Astrocyte (in vitro differentiated cells and primary cell): ENCODE measurements at regions not wholly inside any gene's neighbourhood (a gene's known extent, or its start where the extent isn't known, plus 50 kb on each side); places are given as distances from the start of the nearest gene placed in this dataset.

Experiments used
- CTCF ChIP-seq: IDR thresholded peaks from 2 replicates; pipeline ENCODE4 v1.5.1; 2011; ENCODE audit warnings: low read depth, mild to moderate bottlenecking, inconsistent platforms, low read length, moderate library complexity; ENCODE audit not compliant: insufficient read depth
- EZH2 ChIP-seq: IDR thresholded peaks from 2 replicates; pipeline ENCODE4 v1.6.1; 2012; ENCODE audit warnings: mild to moderate bottlenecking, low read length, inconsistent platforms; ENCODE audit not compliant: insufficient read depth

DNA sequence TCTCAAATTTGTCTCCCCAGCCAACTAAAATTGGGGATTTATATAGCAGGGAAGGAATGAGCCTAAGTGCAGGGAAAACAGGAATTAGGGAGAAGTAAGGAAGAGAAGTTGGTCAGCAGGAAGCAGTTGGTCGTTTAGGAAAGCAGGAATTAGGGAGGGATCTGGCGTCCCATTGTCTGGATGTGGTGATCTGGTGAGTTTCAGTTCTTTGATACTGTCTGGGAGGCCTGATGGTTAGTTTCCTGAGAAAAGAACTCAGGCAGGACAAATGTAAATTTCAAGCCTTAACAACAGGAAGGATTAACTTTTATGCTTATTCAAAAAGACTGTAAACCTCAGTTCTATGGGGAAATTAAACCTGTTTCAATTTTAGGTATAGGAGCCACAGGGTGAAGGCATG, 116.2 kb upstream of the PRL start:
- TF ChIP-seq CTCF (no peak), EZH2 (no peak)
